Mesothelial cell of epicardium (in vitro differentiated cells): ENCODE measurements at regions not wholly inside any gene's neighbourhood (a gene's known extent, or its start where the extent isn't known, plus 50 kb on each side); places are given as distances from the start of the nearest gene placed in this dataset.

ENCODE experiments used
- DNase-seq, 2 experiments: peaks; one replicate each; pipeline ENCODE4 v3.0.0; 2021; ENCODE audit warnings: low spot score in 2 of 2; ENCODE audit not compliant: unreplicated experiment in 2 of 2
- H3K27ac Mint-ChIP-seq: 2 replicates; pipeline ENCODE4 v1.8.0; 2021; ENCODE audit warnings: mixed read lengths
- H3K27me3 Mint-ChIP-seq: 2 replicates; pipeline ENCODE4 v1.8.0; 2021; ENCODE audit warnings: low read depth, mixed read lengths
- H3K36me3 Mint-ChIP-seq: 2 replicates; pipeline ENCODE4 v1.8.0; 2021; ENCODE audit warnings: mixed read lengths
- H3K4me1 Mint-ChIP-seq: 2 replicates; pipeline ENCODE4 v1.8.0; 2021; ENCODE audit warnings: mixed read lengths
- H3K4me3 Mint-ChIP-seq: 2 replicates; pipeline ENCODE4 v1.8.0; 2021; ENCODE audit warnings: mild to moderate bottlenecking, moderate library complexity, mixed read lengths
- H3K9me3 Mint-ChIP-seq: 2 replicates; pipeline ENCODE4 v1.8.0; 2021; ENCODE audit warnings: mixed read lengths
- CTCF ChIP-seq: fragments of 200-600 bp; sonication (generic); IDR thresholded peaks from one replicate; pipeline ENCODE4 v1.5.0; 2021; ENCODE audit warnings: antibody characterized with exemption; ENCODE audit not compliant: unreplicated experiment

- no peak for TF ChIP-seq CTCF
- DNase-seq, result no peak
- Mint-ChIP-seq H3K4me1 (peaks cover 3% of the 10 kb centered on the region), H3K36me3 (no peaks in the 10 kb centered on the region), H3K9me3 (peaks cover 24% of the 10 kb centered on the region), H3K27me3 (peaks cover 21% of the 10 kb centered on the region), H3K4me3 (no peak overlapping the region), H3K27ac (no peak overlapping the region)
Observed at GRCh38 chr15:79230766-79231165, 51.8 kb upstream of the ANKRD34C start.

- peak in 1 of 2 experiments; percentile 27 for DNase-seq
- H3K36me3 Mint-ChIP-seq, result no peaks in the 10 kb centered on the region
- H3K27me3 Mint-ChIP-seq, result peaks cover 13% of the 10 kb centered on the region
- H3K4me1 Mint-ChIP-seq, result peaks cover 16% of the 10 kb centered on the region
- no peak overlapping the region for H3K4me3 Mint-ChIP-seq
- no peaks in the 10 kb centered on the region for H3K9me3 Mint-ChIP-seq
- no peak for TF ChIP-seq CTCF
- no peak overlapping the region for H3K27ac Mint-ChIP-seq
Observed at GRCh38 chr15:79222808-79223207, 59.7 kb upstream of the ANKRD34C start.

GRCh38 chr15:79221696-79222095, 60.8 kb upstream of the ANKRD34C start:
- peaks cover 20% of the 10 kb centered on the region for H3K27me3 Mint-ChIP-seq
- no peaks in the 10 kb centered on the region for H3K36me3 Mint-ChIP-seq
- H3K27ac Mint-ChIP-seq, result peak overlapping the region; percentile 93
- H3K4me1 Mint-ChIP-seq, result peaks cover 16% of the 10 kb centered on the region
- no peak overlapping the region for H3K4me3 Mint-ChIP-seq
- peak in 1 of 2 experiments; percentile 50 for DNase-seq
- TF ChIP-seq CTCF, result no peak
- H3K9me3 Mint-ChIP-seq, result peaks cover 8% of the 10 kb centered on the region

- no peak overlapping the region for H3K4me3 Mint-ChIP-seq
- DNase-seq, result no peak
- no peaks in the 10 kb centered on the region for H3K36me3 Mint-ChIP-seq
- no peak for TF ChIP-seq CTCF
- H3K27me3 Mint-ChIP-seq, result peaks cover 32% of the 10 kb centered on the region
- peaks cover 13% of the 10 kb centered on the region for H3K9me3 Mint-ChIP-seq
- H3K27ac Mint-ChIP-seq, result no peak overlapping the region
- peaks cover 16% of the 10 kb centered on the region for H3K4me1 Mint-ChIP-seq
Observed at GRCh38 chr15:79219393-79220056, 63.0 kb upstream of the ANKRD34C start.

GRCh38 chr15:79218588-79219200, 63.8 kb upstream of the ANKRD34C start:
- no peak for DNase-seq
- Mint-ChIP-seq H3K27me3 (peaks cover 40% of the 10 kb centered on the region), H3K9me3 (peaks cover 13% of the 10 kb centered on the region), H3K36me3 (no peaks in the 10 kb centered on the region), H3K27ac (no peak overlapping the region), H3K4me3 (no peak overlapping the region), H3K4me1 (peaks cover 16% of the 10 kb centered on the region)
- peak; percentile 76 for TF ChIP-seq CTCF
